ENCODE measurements at regions not wholly inside any gene's neighbourhood (a gene's known extent, or its start where the extent isn't known, plus 50 kb on each side); places are given as distances from the start of the nearest gene placed in this dataset.

- Histone ChIP-seq H3K4me1 (ENCODE audit: control insufficient read depth in 2 of 2, insufficient read depth in 2 of 2, low read length in 2 of 2) (no peaks in the 10 kb centered on the region), H3K27ac (ENCODE audit: low read length in 2 of 2) (no peak overlapping the region), H3K4me2 (replicated peaks; ENCODE audit: low read depth, low read length, poor library complexity, severe bottlenecking) (no peak overlapping the region), H3K27me3 (replicated peaks in 1 of 4; ENCODE audit: control extremely low read depth in 1 of 4, control insufficient read depth in 3 of 4, insufficient read depth in 4 of 4, low read length in 3 of 4) (no peaks in the 10 kb centered on the region), H3K4me3 (ENCODE audit: control extremely low read depth in 1 of 5, extremely low read depth in 1 of 5, insufficient read depth in 1 of 5, low read depth in 2 of 5, low read length in 4 of 5) (no peak overlapping the region), H3K9me3 (ENCODE audit: control extremely low read depth in 1 of 3, control insufficient read depth in 2 of 3, insufficient read depth in 1 of 3, low read length in 2 of 3) (no peaks in the 10 kb centered on the region), H3K36me3 (replicated peaks in 1 of 2; ENCODE audit: control extremely low read depth in 1 of 2, control insufficient read depth in 1 of 2, extremely low read depth in 1 of 2, insufficient read depth in 2 of 2, low read length in 1 of 2) (no peaks in the 10 kb centered on the region), H4K20me1 (ENCODE audit: control insufficient read depth, insufficient read depth, low read length, poor library complexity, severe bottlenecking) (no peaks in the 10 kb centered on the region), H3K79me2 (ENCODE audit: control insufficient read depth, insufficient read depth, low read length) (no peaks in the 10 kb centered on the region), H2AFZ (ENCODE audit: insufficient read depth, low read depth, low read length, poor library complexity, severe bottlenecking) (no peak overlapping the region), H3K9ac (ENCODE audit: low read length) (no peak overlapping the region)
- TF ChIP-seq EZH2 (IDR thresholded peaks at IDR 0.05; ENCODE audit: borderline replicate concordance, insufficient read depth, low read depth, low read length, poor library complexity, severe bottlenecking) (no peak), CTCF (IDR thresholded peaks at IDR 0.05) (no peak)
- Mint-ChIP-seq H3K4me3 (no peak overlapping the region), H3K27me3 (peaks cover 3% of the 10 kb centered on the region), H3K4me1 (no peaks in the 10 kb centered on the region), H3K9me3 (ENCODE audit: insufficient read depth) (no peaks in the 10 kb centered on the region), H3K27ac (no peak overlapping the region)
- DNase-seq (no peak), ATAC-seq (ENCODE audit: low read depth) (no peak)
- ChIA-PET POLR2A (no interaction called here), CTCF (no interaction called here)
- WGBS (ENCODE audit: insufficient coverage): no CpG with 5 or more reads among the region's 2 CpGs
- intact Hi-C loops (cut with micrococcal nuclease): no loop called here
These were observed 297.1 kb upstream of the RBMS1 start for GRCh38 chr2:160790738-160791137.

- no peak overlapping the region for H3K4me3 Mint-ChIP-seq
- Histone ChIP-seq H3K36me3 (replicated peaks in 1 of 2; ENCODE audit: control extremely low read depth in 1 of 2, control insufficient read depth in 1 of 2, extremely low read depth in 1 of 2, insufficient read depth in 2 of 2, low read length in 1 of 2) (no peaks in the 10 kb centered on the region), H3K4me2 (replicated peaks; ENCODE audit: low read depth, low read length, poor library complexity, severe bottlenecking) (no peak overlapping the region), H3K4me1 (ENCODE audit: control insufficient read depth in 2 of 2, insufficient read depth in 2 of 2, low read length in 2 of 2) (no peaks in the 10 kb centered on the region), H3K9ac (ENCODE audit: low read length) (no peak overlapping the region), H3K27me3 (replicated peaks in 1 of 4; ENCODE audit: control extremely low read depth in 1 of 4, control insufficient read depth in 3 of 4, insufficient read depth in 4 of 4, low read length in 3 of 4) (no peaks in the 10 kb centered on the region), H4K20me1 (ENCODE audit: control insufficient read depth, insufficient read depth, low read length, poor library complexity, severe bottlenecking) (no peaks in the 10 kb centered on the region), H3K9me3 (ENCODE audit: control extremely low read depth in 1 of 3, control insufficient read depth in 2 of 3, insufficient read depth in 1 of 3, low read length in 2 of 3) (no peaks in the 10 kb centered on the region), H3K27ac (ENCODE audit: low read length in 2 of 2) (no peak overlapping the region), H3K79me2 (ENCODE audit: control insufficient read depth, insufficient read depth, low read length) (no peaks in the 10 kb centered on the region), H2AFZ (ENCODE audit: insufficient read depth, low read depth, low read length, poor library complexity, severe bottlenecking) (no peak overlapping the region), H3K4me3 (ENCODE audit: control extremely low read depth in 1 of 5, extremely low read depth in 1 of 5, insufficient read depth in 1 of 5, low read depth in 2 of 5, low read length in 4 of 5) (no peak overlapping the region)
- ATAC-seq (ENCODE audit: low read depth) (no peak), DNase-seq (no peak)
- TF ChIP-seq CTCF (IDR thresholded peaks at IDR 0.05) (no peak), EZH2 (IDR thresholded peaks at IDR 0.05; ENCODE audit: borderline replicate concordance, insufficient read depth, low read depth, low read length, poor library complexity, severe bottlenecking) (no peak)
- no peak overlapping the region for H3K27ac Mint-ChIP-seq
- H3K4me1 Mint-ChIP-seq: no peaks in the 10 kb centered on the region
- no peaks in the 10 kb centered on the region for H3K9me3 Mint-ChIP-seq (ENCODE audit: insufficient read depth)
- POLR2A ChIA-PET: no interaction called here
- CTCF ChIA-PET: no interaction called here
- no CpG with 5 or more reads among the region's 3 CpGs for WGBS (ENCODE audit: insufficient coverage)
- peaks cover 3% of the 10 kb centered on the region for H3K27me3 Mint-ChIP-seq
- intact Hi-C loops (cut with micrococcal nuclease): no loop called here
These were observed 298.3 kb upstream of the RBMS1 start for GRCh38 chr2:160791884-160792283.

Data from B cell (primary cell).